Kidney (tissue), 13 donors: ENCODE measurements at regions not wholly inside any gene's neighbourhood (a gene's known extent, or its start where the extent isn't known, plus 50 kb on each side); places are given as distances from the start of the nearest gene placed in this dataset.

Experiments used
- DNase-seq, 5 donors: peaks; one replicate each; pipeline ENCODE4 v3.0.0-alpha.2; 2013 to 2020
- FAIRE-seq: peaks from 2 replicates; lab custom pipeline; 2012; peaks lifted over from hg19 to GRCh38; lab: Jason Lieb, UNC
- H3K27ac ChIP-seq, 2 donors: one replicate each; pipeline ENCODE4 v1.7.0; 2013; ENCODE audit warnings: low read depth in 2 of 2, low read length in 2 of 2, inconsistent platforms in 1 of 2
- H3K27me3 ChIP-seq: one replicate; pipeline ENCODE4 v1.7.1; 2013; ENCODE audit warnings: low read length, inconsistent platforms; ENCODE audit not compliant: control insufficient read depth, insufficient read depth
- H3K36me3 ChIP-seq, 3 donors: one replicate each; pipeline versions ENCODE4 v1.7.0 to v1.7.1; 2013; ENCODE audit warnings: low read length in 3 of 3, control low read depth in 1 of 3, inconsistent platforms in 1 of 3; ENCODE audit not compliant: insufficient read depth in 3 of 3, control insufficient read depth in 2 of 3
- H3K4me1 ChIP-seq, 3 donors: one replicate each; pipeline versions ENCODE4 v1.7.0 to v1.7.1; 2013; ENCODE audit warnings: low read length in 3 of 3, inconsistent platforms in 1 of 3, low read depth in 1 of 3; ENCODE audit not compliant: control insufficient read depth in 2 of 3, insufficient read depth in 2 of 3
- H3K4me3 ChIP-seq, 3 donors: one replicate each; pipeline versions ENCODE4 v1.7.0 to v1.8.1; 2013; ENCODE audit warnings: low read length in 3 of 3, control low read depth in 1 of 3, inconsistent platforms in 1 of 3
- H3K9ac ChIP-seq, 3 donors: one replicate each; pipeline versions ENCODE4 v1.7.0 to v1.7.1; 2013; ENCODE audit warnings: low read length in 3 of 3, control low read depth in 1 of 3, inconsistent platforms in 1 of 3
- H3K9me3 ChIP-seq, 3 donors: one replicate each; pipeline versions ENCODE4 v1.7.0 to v1.7.1; 2013; ENCODE audit warnings: low read length in 3 of 3, control low read depth in 1 of 3, inconsistent platforms in 1 of 3; ENCODE audit not compliant: control insufficient read depth in 2 of 3, insufficient read depth in 1 of 3
- intact Hi-C: fragments of 100-400 bp; cut with DNase I; formaldehyde crosslinking; loops from one replicate; pipeline ENCODE4 v1.11.1; 2022
- TF ChIP-seq, protein P1 (sequence below): IDR thresholded peaks from 3 replicates; pipeline ENCODE4 v1.5.1; 2012; ENCODE audit warnings: mild to moderate bottlenecking, moderate library complexity, borderline replicate concordance; ENCODE audit not compliant: insufficient read depth; ENCODE audit errors: extremely low read depth
- donor health status: control.
- donor health status: control.
- donor health status: control.
- donor health status: control.
- donor health status: control.
- donor health status: DM: yes; HTN: yes; CAD: no.
- donor health status: Normal renal cell carcinoma (clear cell type).

DNA sequence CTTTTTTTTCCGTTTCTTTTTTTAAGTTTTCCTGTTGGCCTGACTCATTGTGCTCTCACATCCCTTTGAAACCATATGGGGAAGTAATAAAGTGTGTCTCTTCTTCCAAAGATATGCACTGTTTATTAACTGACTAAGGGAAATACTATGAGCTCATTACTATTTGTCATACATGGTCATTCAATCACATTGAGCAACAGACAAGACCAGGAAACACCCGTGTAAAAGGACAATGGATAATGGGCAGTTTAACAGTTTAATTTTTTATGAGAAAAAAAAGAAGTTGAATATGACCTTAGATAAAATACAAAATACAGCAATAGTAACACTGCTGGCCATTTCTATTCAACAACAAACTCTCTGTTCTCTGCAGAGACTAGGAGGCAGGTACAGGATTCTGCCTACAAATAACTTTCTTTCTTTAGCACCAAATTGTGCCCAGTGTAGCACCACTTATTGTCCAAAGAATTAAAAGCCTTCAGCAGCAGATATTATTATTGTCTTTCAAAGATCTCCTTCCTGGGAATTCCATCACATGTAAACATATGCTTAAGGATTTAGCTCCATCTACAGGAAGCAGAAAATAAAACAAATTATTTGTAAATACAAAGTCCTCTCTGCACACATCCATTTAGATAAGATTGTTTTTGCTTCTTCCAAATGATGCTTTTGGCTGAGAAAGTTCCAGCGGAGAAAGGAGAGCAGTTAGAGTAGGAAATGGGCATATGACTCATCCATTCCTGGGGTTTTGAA lies 55.0 kb upstream of the AKR1E2 start:
- no peak overlapping the region for H3K4me3 ChIP-seq
- DNase-seq (peak in 2 of 5 donors; percentile 35 to 63), FAIRE-seq (peak; percentile 91)
- no peaks in the 10 kb centered on the region for H3K9me3 ChIP-seq
- no peaks in the 10 kb centered on the region for H3K4me1 ChIP-seq
- H3K9ac ChIP-seq = no peak overlapping the region
- intact Hi-C loops = loop anchor here (5.0 kb wide), 1 partner anchor 1534 kb away; no protein-coding TSS in a partner anchor
- TF ChIP-seq, protein P1, sequence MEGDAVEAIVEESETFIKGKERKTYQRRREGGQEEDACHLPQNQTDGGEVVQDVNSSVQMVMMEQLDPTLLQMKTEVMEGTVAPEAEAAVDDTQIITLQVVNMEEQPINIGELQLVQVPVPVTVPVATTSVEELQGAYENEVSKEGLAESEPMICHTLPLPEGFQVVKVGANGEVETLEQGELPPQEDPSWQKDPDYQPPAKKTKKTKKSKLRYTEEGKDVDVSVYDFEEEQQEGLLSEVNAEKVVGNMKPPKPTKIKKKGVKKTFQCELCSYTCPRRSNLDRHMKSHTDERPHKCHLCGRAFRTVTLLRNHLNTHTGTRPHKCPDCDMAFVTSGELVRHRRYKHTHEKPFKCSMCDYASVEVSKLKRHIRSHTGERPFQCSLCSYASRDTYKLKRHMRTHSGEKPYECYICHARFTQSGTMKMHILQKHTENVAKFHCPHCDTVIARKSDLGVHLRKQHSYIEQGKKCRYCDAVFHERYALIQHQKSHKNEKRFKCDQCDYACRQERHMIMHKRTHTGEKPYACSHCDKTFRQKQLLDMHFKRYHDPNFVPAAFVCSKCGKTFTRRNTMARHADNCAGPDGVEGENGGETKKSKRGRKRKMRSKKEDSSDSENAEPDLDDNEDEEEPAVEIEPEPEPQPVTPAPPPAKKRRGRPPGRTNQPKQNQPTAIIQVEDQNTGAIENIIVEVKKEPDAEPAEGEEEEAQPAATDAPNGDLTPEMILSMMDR = peak; percentile 28
- no peaks in the 10 kb centered on the region for H3K27me3 ChIP-seq
- peak overlapping the region in 1 of 2 donors; percentile 23 for H3K27ac ChIP-seq
- H3K36me3 ChIP-seq = no peaks in the 10 kb centered on the region

DNA sequence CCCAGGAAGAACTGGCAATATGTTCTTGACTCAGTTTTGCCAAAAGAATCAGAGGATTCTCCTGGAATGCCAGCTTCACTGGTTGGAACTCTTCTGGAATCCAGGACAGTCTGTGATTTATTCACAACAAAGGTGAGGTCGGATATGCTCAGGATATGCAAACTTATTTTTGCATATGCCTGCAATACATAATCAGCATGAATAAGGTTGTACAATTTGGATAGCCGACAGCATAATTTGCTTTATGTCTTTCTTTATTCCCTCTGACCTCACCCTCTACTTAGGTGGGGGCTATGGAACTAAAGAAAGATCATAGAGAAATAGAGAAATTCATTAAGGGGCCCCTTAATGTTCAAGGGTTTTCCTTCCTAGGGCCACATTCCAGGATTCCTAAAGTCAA lies 57.6 kb upstream of the AKR1E2 start:
- Histone ChIP-seq H3K36me3 (no peaks in the 10 kb centered on the region), H3K4me1 (no peaks in the 10 kb centered on the region), H3K4me3 (no peak overlapping the region), H3K27me3 (no peaks in the 10 kb centered on the region), H3K9me3 (no peaks in the 10 kb centered on the region), H3K27ac (no peak overlapping the region), H3K9ac (no peak overlapping the region)
- intact Hi-C loops = no loop called here
- no peak for DNase-seq
- FAIRE-seq = no peak
- TF ChIP-seq, protein P1 = no peak

DNA sequence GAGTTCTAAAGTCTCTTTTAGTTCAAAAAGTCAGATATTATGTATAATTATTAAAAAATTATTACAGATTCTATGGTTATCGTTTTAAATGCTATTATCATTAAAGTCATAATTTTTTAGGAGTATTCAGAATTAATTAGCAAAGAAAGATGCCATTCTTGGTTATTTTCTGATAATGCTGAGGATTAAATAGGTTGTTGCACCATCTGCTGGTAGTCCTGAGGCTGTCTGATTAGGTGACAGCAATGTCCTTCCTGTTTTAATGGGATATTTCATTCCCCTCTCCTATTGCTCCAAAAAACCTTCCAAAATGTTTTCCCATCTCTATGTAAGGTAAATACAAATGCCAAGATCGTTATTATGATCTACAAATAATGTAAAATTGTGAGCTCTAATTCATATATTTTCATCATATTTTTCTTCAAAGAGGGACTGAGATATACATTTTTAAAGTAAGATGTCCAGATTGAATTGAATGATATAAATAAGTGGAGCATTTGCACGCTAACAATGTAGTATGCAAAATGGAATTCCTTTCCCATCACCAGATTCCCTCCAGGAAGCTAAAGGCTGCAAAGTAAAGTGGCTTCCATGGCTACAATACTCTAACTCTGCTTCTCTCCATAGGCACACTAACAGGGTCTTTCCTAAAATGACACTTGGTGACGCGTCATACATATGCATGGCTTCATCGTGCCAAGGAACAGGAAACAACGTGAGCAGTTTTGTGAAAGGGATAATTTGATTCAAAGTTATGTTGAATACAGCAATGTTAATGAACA lies 58.8 kb upstream of the AKR1E2 start:
- FAIRE-seq (peak; percentile 91), DNase-seq (peak in 3 of 5 donors; percentile 23 to 63 (median 44))
- Histone ChIP-seq H3K4me3 (no peak overlapping the region), H3K9me3 (no peaks in the 10 kb centered on the region), H3K4me1 (no peaks in the 10 kb centered on the region), H3K27ac (no peak overlapping the region), H3K27me3 (no peaks in the 10 kb centered on the region), H3K9ac (no peak overlapping the region), H3K36me3 (no peaks in the 10 kb centered on the region)
- intact Hi-C loops = no loop called here
- TF ChIP-seq, protein P1 = peak; percentile 70
